NCI-H748 treated with DMSO at 0.1 percent for 48 hours (cell line): ENCODE measurements at regions not wholly inside any gene's neighbourhood (a gene's known extent, or its start where the extent isn't known, plus 50 kb on each side); places are given as distances from the start of the nearest gene placed in this dataset.

Experiments used
- DNase-seq: peaks from one replicate; lab custom pipeline; 2025; lab: John Stamatoyannopoulos, UW

- no peak for DNase-seq
These were observed 388.2 kb upstream of the AGTR1 start for GRCh38 chr3:148309390-148310035.

DNA sequence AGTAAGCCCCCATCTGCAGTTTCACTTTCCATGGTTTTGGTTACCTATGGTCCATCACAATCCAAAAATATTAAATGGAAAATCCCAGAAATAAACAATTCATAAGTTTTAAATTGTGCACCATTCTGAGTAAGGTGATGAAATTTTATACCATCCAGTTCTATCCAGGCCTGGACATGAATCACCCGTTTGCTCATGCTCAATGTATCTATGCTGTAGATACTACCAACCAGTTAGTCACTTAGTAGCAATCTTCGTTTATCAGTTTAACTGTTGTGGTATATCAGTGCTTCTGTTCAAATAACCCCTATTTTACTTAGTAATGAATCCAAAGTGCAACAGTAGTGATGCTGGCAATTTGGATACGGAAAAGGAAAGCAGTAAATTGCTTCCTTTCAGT, 381.9 kb upstream of the AGTR1 start:
- no peak for DNase-seq

DNA sequence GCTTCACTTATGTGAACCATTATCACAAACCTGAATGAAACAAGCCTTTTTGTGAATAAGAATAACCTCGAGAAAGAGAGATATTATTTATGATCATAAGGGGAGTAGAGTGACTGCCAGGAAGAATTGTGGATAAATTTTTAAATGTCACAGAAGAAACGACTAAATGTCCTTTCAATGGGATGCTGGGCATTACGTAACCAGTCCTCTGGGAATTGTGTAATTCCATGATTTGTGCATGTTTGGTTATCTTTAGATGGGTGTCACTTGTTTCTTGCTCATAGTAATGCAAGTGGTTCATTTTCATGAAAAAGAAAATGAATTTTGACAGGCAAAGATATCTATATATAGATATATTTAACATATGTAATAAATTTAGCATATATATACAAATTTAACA, 379.5 kb upstream of the AGTR1 start:
- DNase-seq = no peak

DNA sequence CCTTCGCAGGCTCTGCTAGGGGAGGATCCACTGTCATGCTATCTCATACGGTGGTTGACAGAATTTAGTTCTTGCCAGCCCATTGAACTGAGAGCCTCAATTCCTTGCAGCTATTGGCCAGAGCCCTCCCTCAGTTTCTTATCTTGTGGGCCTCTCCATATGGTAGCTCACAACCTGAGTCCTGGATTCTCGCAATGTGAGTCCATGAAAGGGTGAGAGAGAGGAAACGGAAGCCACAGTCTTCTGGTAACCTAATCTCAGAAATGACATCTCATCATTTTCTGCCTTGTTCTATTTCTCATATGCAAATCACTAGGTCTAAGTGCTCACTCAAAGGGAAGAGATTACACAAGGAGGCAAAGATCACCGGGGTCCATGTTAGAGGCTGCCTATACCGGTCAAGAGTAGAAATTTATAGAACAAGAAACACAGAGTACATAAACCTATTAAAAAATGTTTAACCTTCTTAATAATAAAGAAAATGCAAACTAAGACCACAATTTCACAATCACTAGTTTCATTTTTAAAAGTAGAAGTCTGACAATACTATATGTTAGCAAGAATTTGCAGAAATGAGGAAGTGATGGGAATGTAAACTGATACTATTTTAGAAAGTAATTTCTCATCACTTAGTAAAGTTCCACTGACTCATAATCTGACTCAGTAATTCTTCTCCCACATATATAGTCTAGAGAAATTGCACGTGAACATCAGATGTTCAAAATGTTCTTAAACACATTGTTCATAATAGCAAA, 378.4 kb upstream of the AGTR1 start:
- DNase-seq = no peak

DNA sequence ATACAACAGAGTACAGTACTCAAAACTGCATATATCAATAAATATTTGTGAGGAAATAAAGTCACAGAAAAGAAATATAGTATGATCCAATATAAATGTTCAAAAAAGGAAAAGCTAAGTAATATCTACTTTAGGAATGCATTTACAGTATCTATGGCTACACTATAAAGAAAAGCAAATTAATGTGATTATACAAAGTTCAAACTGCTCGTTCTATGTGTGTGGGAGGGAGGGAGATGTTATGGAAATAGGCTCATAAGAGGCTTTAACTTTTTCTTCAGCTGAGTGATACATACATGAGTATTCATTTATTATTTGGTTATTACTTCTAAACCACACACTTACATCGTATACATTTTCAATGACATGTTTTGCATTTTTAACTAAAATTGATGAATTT, 377.7 kb upstream of the AGTR1 start:
- no peak for DNase-seq

GRCh38 chr3:148329481-148330235, 368.0 kb upstream of the AGTR1 start:
- peak; percentile 15 for DNase-seq

DNA sequence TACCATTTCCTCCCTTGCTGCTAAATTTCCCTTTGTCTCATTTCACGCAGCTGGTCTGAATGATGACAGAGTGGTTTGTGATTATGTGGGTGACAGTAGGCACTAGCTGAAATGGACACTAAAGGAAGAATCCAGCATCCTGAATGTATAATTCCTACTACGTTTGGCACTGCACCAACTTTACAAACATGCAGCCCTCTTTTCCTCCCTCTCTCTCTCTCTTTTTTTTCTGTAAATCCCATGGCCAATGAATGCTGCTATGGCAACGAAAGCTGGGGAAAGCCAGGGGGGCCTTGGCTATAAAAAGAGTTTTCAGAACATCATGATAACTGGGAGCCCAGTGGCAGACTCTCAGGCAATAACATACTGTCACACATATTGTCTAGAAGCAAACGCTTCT, 367.2 kb upstream of the AGTR1 start:
- DNase-seq = peak; percentile 60

GRCh38 chr3:148331081-148331846, 366.4 kb upstream of the AGTR1 start:
- no peak for DNase-seq

DNA sequence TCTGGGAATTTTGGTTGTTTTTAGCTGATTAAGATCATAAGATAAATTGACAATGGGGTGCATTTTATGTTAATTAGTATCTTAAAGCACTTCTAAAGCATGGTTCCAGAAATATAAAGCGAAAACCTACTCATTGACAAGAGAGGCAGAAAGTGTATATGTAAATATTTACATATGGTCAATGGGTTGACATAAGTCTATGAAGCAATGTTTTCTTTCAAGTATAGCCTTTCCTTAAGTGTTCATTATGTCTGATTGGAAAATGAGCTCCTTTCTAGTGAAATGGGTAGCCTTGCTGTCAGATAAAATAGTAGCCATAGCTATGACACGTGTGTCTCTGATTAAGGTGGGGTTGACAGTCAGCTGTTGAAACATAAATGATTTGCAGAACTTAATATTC, 365.2 kb upstream of the AGTR1 start:
- DNase-seq = peak; percentile 43

- DNase-seq = peak; percentile 42
These were observed 364.6 kb upstream of the AGTR1 start for GRCh38 chr3:148333091-148333490.

GRCh38 chr3:148335612-148336011, 362.1 kb upstream of the AGTR1 start:
- no peak for DNase-seq

DNA sequence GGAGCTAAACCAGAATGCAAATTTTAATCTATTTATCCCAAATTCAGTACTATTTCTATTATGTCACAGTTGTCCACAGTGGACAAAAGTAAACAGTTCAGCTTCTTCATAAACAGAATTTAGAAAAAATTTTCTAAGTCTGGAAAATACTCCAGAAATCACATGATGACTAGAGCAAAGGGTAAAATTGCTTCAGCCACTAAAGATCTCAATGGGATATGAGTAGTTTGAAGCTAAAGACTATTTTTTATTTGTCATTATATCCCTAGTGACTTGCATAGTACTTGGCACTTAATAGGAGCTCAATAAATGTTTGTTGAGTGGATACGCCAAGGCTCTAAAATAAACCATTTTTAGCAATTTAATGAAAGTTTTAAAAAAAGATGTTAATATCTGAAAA, 354.3 kb upstream of the AGTR1 start:
- no peak for DNase-seq

GRCh38 chr3:148344521-148344920, 353.2 kb upstream of the AGTR1 start:
- DNase-seq = no peak

DNA sequence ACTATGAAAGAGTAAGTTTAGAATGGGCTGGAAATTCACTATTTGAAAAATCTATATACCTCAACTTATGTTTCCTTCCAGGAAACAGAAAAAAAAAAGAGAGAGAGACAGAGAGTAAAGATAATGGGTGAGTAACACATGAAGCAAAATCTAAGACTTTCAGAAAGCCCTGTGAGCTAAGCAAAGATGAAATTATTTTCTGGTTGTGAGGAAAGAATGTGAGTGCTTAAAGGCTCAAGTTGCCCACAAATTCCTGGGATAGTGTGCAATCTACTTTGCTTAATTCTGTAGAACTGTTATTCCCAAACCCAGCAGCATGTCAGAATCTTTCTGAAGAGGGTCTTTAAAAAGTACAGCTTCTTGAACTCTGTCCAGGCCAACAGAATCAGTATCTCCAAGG, 337.7 kb upstream of the AGTR1 start:
- no peak for DNase-seq

DNA sequence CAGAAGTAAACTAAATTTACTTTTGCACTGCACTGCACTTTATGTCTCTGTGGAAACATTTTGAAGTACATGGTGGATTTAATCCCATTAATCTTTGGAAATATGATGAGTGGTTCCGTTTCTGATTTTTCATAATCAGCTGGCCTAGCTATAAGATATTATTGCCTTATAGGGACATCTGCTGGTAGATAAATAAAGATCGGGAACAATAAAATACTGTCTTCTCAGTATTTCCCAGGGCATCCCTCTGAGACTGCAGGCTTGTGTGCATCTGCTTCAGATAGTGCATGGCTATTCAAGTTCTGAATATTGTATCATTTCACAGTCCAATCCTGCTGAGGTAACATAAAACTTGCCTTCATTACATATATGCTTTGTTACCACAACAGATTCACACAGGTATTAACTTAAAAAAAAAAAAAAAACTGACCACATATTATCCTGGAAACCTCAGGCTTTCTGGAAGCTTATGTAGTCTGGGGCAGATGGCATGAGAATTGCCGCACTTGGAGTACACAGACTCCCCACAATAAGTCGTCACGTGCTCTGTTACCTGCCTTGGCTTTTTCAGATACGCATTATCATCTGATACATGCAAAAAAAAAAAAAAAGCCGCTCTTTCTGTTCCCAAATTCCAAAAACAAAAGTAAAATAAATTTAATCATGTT, 330.8 kb upstream of the AGTR1 start:
- DNase-seq = peak; percentile 12

DNA sequence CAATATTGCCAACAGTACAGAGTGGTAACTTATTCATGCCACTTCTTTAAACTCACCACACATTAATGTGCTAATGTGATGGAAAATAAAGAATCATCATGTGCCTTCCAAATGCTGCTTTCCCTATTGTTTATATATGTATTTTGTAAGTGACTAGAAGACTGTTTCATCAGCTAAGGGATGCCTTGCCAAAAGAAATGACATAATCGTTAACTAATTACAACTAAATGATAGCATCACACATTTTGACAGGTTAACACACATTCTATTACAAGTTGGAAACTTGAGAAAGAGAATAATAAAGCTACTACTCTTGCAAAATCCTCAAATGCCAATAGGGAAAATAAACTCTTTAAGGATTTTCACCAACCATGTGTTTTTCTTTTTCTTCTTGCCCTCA, 329.9 kb upstream of the AGTR1 start:
- DNase-seq = no peak

DNA sequence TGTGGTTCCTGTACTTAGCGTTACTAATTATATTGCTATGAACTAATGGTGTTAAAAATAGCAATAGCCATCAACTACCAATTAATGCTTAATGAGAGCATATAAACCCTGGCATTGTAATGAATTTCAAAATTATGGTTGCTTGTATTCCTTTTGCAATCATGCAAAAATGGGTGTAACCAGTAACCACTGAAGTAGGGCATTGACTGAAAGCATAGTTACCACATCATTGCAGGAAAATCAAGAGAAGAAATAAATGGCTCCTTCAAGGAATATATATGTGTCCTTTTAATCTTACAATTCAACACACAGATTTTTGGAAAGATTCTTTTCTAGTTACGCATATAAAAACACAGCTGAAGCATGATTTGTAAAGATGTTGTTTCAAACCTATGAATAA, 328.3 kb upstream of the AGTR1 start:
- no peak for DNase-seq

DNA sequence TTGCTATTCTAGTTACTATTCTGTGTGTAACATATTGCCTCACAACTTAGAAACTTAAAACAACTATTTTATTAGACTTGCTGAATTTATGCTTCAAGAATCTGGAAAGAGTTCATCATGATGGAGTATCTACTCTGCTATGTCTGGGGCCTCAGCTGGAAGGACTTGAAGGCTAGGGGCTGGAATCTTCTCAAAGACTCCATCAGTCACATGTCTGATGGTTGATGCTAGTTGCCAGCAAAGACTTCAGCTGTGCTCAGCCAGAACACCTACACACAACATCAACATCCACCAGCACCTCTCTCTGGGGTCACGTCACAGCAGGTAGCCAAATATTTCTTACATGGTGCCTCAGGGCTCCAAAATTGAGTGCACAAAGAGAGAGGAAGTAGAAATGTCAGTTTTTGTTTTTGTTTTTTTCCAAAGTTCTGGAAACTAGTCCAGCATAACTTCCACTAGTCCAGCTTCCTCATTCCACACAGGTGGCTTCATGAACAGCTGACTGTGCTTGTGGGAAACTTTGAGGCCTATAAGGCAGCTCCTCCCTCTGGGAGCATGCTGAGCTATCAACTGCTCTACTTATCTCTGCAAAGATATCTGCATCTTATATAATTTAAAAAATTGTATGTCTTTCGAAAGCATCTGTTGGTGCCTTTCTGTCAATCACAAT, 325.4 kb upstream of the AGTR1 start:
- DNase-seq = no peak

GRCh38 chr3:148373961-148374360, 323.7 kb upstream of the AGTR1 start:
- no peak for DNase-seq

DNA sequence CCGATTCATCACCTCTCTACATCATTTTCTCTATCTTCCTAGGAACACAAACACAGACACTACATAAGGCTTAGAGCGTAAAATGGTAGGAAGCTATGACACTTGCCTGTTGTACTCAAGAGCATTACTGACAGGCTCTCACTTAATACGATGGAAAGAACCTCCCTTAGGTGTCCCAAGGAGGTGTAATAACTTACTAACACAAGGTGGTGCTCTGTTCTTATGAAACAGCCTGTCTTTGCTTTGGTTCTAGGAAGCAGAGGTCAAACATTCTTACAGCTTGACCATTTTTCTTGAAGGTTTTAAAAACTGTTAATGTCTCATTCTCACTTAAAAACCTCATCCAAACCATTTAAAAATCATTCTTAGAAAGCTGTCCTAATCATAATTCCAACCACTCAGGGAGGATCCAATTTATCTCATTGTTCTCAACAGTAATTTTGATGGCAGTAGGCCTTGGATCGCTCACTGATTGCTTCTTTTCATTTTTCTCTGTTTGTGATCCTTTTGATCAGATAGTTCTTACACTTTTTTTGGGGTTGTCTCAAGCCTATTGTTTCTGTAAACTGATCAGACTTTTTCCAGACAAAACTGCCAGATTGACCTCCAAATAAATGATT, 317.8 kb upstream of the AGTR1 start:
- DNase-seq = peak; percentile 19

DNA sequence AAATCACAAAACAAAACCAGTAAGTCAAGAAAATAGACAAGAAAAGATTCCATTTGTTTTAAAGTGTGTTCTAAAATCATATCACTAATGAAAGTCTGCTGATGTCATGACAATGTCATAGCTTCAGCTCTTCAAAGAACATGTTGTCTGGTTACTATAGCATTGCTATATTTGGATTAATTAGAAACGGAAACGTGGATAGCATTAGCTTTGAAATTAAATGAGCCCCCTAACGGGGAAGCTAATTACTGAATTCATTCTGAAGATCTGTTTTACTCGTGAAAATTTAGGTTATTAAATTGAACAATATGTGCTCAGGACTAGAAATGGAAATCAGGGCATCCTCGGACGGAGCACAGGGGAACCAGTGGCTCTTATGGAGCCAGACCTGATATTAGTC, 316.7 kb upstream of the AGTR1 start:
- DNase-seq = peak; percentile 39
